ENCODE measurements at regions not wholly inside any gene's neighbourhood (a gene's known extent, or its start where the extent isn't known, plus 50 kb on each side); places are given as distances from the start of the nearest gene placed in this dataset.

- ATAC-seq (ENCODE audit: low read depth) (no peak), DNase-seq (no peak)
- Mint-ChIP-seq H3K4me3 (no peak overlapping the region), H3K27ac (no peak overlapping the region), H3K9me3 (no peaks in the 10 kb centered on the region), H3K36me3 (no peaks in the 10 kb centered on the region), H3K4me1 (no peaks in the 10 kb centered on the region), H3K27me3 (peaks cover 2% of the 10 kb centered on the region)
- POLR2A ChIA-PET = no interaction called here
These were observed 399.6 kb upstream of the RPS6KA3 start for GRCh38 chrX:20666331-20666730.

- Mint-ChIP-seq H3K9me3 (no peaks in the 10 kb centered on the region), H3K36me3 (no peaks in the 10 kb centered on the region), H3K27me3 (peaks cover 2% of the 10 kb centered on the region), H3K27ac (no peak overlapping the region), H3K4me1 (no peaks in the 10 kb centered on the region), H3K4me3 (no peak overlapping the region)
- POLR2A ChIA-PET = no interaction called here
- DNase-seq = no peak
- ATAC-seq (ENCODE audit: low read depth) = no peak
These were observed 398.8 kb upstream of the RPS6KA3 start for GRCh38 chrX:20665481-20665880.

- POLR2A ChIA-PET = no interaction called here
- Mint-ChIP-seq H3K27ac (no peak overlapping the region), H3K4me3 (no peak overlapping the region), H3K9me3 (no peaks in the 10 kb centered on the region), H3K27me3 (peaks cover 2% of the 10 kb centered on the region), H3K4me1 (no peaks in the 10 kb centered on the region), H3K36me3 (no peaks in the 10 kb centered on the region)
- DNase-seq (no peak), ATAC-seq (ENCODE audit: low read depth) (no peak)
These were observed 398.1 kb upstream of the RPS6KA3 start for GRCh38 chrX:20664774-20665173.

GRCh38 chrX:20664131-20664530 lies 397.4 kb upstream of the RPS6KA3 start:
- DNase-seq = no peak
- no peak overlapping the region for H3K27ac Mint-ChIP-seq
- peaks cover 2% of the 10 kb centered on the region for H3K27me3 Mint-ChIP-seq
- POLR2A ChIA-PET = no interaction called here
- H3K4me1 Mint-ChIP-seq = no peaks in the 10 kb centered on the region
- no peak overlapping the region for H3K4me3 Mint-ChIP-seq
- no peaks in the 10 kb centered on the region for H3K36me3 Mint-ChIP-seq
- ATAC-seq (ENCODE audit: low read depth) = no peak
- H3K9me3 Mint-ChIP-seq = no peaks in the 10 kb centered on the region

GRCh38 chrX:20663336-20663735 lies 396.6 kb upstream of the RPS6KA3 start:
- Mint-ChIP-seq H3K27ac (no peak overlapping the region), H3K4me3 (no peak overlapping the region), H3K27me3 (peaks cover 2% of the 10 kb centered on the region), H3K4me1 (no peaks in the 10 kb centered on the region), H3K36me3 (no peaks in the 10 kb centered on the region), H3K9me3 (no peaks in the 10 kb centered on the region)
- POLR2A ChIA-PET = no interaction called here
- ATAC-seq (ENCODE audit: low read depth) (no peak), DNase-seq (no peak)

GRCh38 chrX:20656721-20657120 lies 390.0 kb upstream of the RPS6KA3 start:
- H3K27ac Mint-ChIP-seq = no peak overlapping the region
- no peaks in the 10 kb centered on the region for H3K27me3 Mint-ChIP-seq
- H3K4me3 Mint-ChIP-seq = no peak overlapping the region
- POLR2A ChIA-PET = no interaction called here
- no peaks in the 10 kb centered on the region for H3K36me3 Mint-ChIP-seq
- DNase-seq (no peak), ATAC-seq (ENCODE audit: low read depth) (no peak)
- H3K4me1 Mint-ChIP-seq = no peaks in the 10 kb centered on the region
- H3K9me3 Mint-ChIP-seq = no peaks in the 10 kb centered on the region

- POLR2A ChIA-PET = no interaction called here
- Mint-ChIP-seq H3K4me1 (no peaks in the 10 kb centered on the region), H3K36me3 (no peaks in the 10 kb centered on the region)
These were observed 387.9 kb upstream of the RPS6KA3 start for GRCh38 chrX:20654596-20655106.

GRCh38 chrX:20653070-20653469 lies 386.4 kb upstream of the RPS6KA3 start:
- Mint-ChIP-seq H3K27me3 (no peaks in the 10 kb centered on the region), H3K4me1 (no peaks in the 10 kb centered on the region), H3K27ac (no peak overlapping the region), H3K36me3 (no peaks in the 10 kb centered on the region), H3K4me3 (no peak overlapping the region), H3K9me3 (no peaks in the 10 kb centered on the region)
- DNase-seq (no peak), ATAC-seq (ENCODE audit: low read depth) (no peak)
- POLR2A ChIA-PET = no interaction called here

More at GRCh38 chrX:20654596-20655106, 387.9 kb upstream of the RPS6KA3 start:
- DNase-seq (no peak), ATAC-seq (ENCODE audit: low read depth) (no peak)
- no peaks in the 10 kb centered on the region for H3K27me3 Mint-ChIP-seq
- H3K4me3 Mint-ChIP-seq = no peak overlapping the region
- H3K9me3 Mint-ChIP-seq = no peaks in the 10 kb centered on the region
- H3K27ac Mint-ChIP-seq = no peak overlapping the region

- DNase-seq = no peak
- H3K27ac Mint-ChIP-seq = no peak overlapping the region
- peaks cover 2% of the 10 kb centered on the region for H3K27me3 Mint-ChIP-seq
- no peak for ATAC-seq (ENCODE audit: low read depth)
- POLR2A ChIA-PET = no interaction called here
- H3K4me3 Mint-ChIP-seq = no peak overlapping the region
- no peaks in the 10 kb centered on the region for H3K4me1 Mint-ChIP-seq
- no peaks in the 10 kb centered on the region for H3K36me3 Mint-ChIP-seq
- no peaks in the 10 kb centered on the region for H3K9me3 Mint-ChIP-seq
These were observed 375.2 kb upstream of the RPS6KA3 start for GRCh38 chrX:20641954-20642353.

- Mint-ChIP-seq H3K9me3 (no peaks in the 10 kb centered on the region), H3K27ac (no peak overlapping the region), H3K4me1 (no peaks in the 10 kb centered on the region), H3K36me3 (no peaks in the 10 kb centered on the region), H3K4me3 (no peak overlapping the region), H3K27me3 (peaks cover 4% of the 10 kb centered on the region)
- POLR2A ChIA-PET = no interaction called here
- DNase-seq = no peak
- ATAC-seq (ENCODE audit: low read depth) = no peak
These were observed 372.4 kb upstream of the RPS6KA3 start for GRCh38 chrX:20639115-20639514.

- ATAC-seq (ENCODE audit: low read depth) = no peak
- Mint-ChIP-seq H3K27me3 (peaks cover 4% of the 10 kb centered on the region), H3K9me3 (no peaks in the 10 kb centered on the region), H3K4me3 (no peak overlapping the region), H3K36me3 (no peaks in the 10 kb centered on the region), H3K27ac (no peak overlapping the region), H3K4me1 (no peaks in the 10 kb centered on the region)
- POLR2A ChIA-PET = no interaction called here
- DNase-seq = no peak
These were observed 370.6 kb upstream of the RPS6KA3 start for GRCh38 chrX:20637351-20637750.

- no peak for ATAC-seq (ENCODE audit: low read depth)
- DNase-seq = no peak
- POLR2A ChIA-PET = no interaction called here
- no peaks in the 10 kb centered on the region for H3K36me3 Mint-ChIP-seq
- peaks cover 4% of the 10 kb centered on the region for H3K27me3 Mint-ChIP-seq
- no peak overlapping the region for H3K4me3 Mint-ChIP-seq
- H3K27ac Mint-ChIP-seq = no peak overlapping the region
- H3K9me3 Mint-ChIP-seq = no peaks in the 10 kb centered on the region
- no peaks in the 10 kb centered on the region for H3K4me1 Mint-ChIP-seq
These were observed 366.7 kb upstream of the RPS6KA3 start for GRCh38 chrX:20633451-20633850.

- H3K4me1 Mint-ChIP-seq = no peaks in the 10 kb centered on the region
- ATAC-seq (ENCODE audit: low read depth) (no peak), DNase-seq (no peak)
- H3K9me3 Mint-ChIP-seq = no peaks in the 10 kb centered on the region
- H3K36me3 Mint-ChIP-seq = no peaks in the 10 kb centered on the region
- H3K27me3 Mint-ChIP-seq = peaks cover 4% of the 10 kb centered on the region
- no peak overlapping the region for H3K4me3 Mint-ChIP-seq
- POLR2A ChIA-PET = no interaction called here
- H3K27ac Mint-ChIP-seq = no peak overlapping the region
These were observed 356.7 kb upstream of the RPS6KA3 start for GRCh38 chrX:20623448-20623847.

GRCh38 chrX:20620306-20620705 lies 353.6 kb upstream of the RPS6KA3 start:
- H3K27me3 Mint-ChIP-seq = peaks cover 5% of the 10 kb centered on the region
- POLR2A ChIA-PET = no interaction called here
- no peak overlapping the region for H3K27ac Mint-ChIP-seq
- DNase-seq = no peak
- H3K4me3 Mint-ChIP-seq = no peak overlapping the region
- no peaks in the 10 kb centered on the region for H3K9me3 Mint-ChIP-seq
- no peaks in the 10 kb centered on the region for H3K4me1 Mint-ChIP-seq
- ATAC-seq (ENCODE audit: low read depth) = no peak
- no peaks in the 10 kb centered on the region for H3K36me3 Mint-ChIP-seq

- no peaks in the 10 kb centered on the region for H3K9me3 Mint-ChIP-seq
- DNase-seq (no peak), ATAC-seq (ENCODE audit: low read depth) (no peak)
- H3K27ac Mint-ChIP-seq = no peak overlapping the region
- no peaks in the 10 kb centered on the region for H3K4me1 Mint-ChIP-seq
- POLR2A ChIA-PET = no interaction called here
- H3K36me3 Mint-ChIP-seq = no peaks in the 10 kb centered on the region
- H3K4me3 Mint-ChIP-seq = no peak overlapping the region
- H3K27me3 Mint-ChIP-seq = peaks cover 7% of the 10 kb centered on the region
These were observed 343.3 kb upstream of the RPS6KA3 start for GRCh38 chrX:20609916-20610415.

Measured in activated naive CD8-positive, alpha-beta T cell treated with anti-CD3 and anti-CD28 coated beads, Interleukin-2, amount 10 ng/mL, durations not matched to agents 7 days and 5 days (primary cell).